Lung microvascular endothelial cell (primary cell): ENCODE measurements at regions not wholly inside any gene's neighbourhood (a gene's known extent, or its start where the extent isn't known, plus 50 kb on each side); places are given as distances from the start of the nearest gene placed in this dataset.
"Not testable (repeated sequence)": the region's sequence is repeated elsewhere in the genome, so short reads cannot be mapped to it uniquely, and the experiment has no call there.

Experiments
- DNase-seq, 2 donors: peaks; one replicate each; pipeline versions ENCODE4 v3.0.0 to v3.0.0-alpha.2; 2010; ENCODE audit warnings: low read depth in 2 of 2

GRCh38 chr9:83191154-83191553, 128.2 kb upstream of the RASEF start:
- DNase-seq: no peak

- not testable (repeated sequence) for DNase-seq
These were observed 126.1 kb upstream of the RASEF start for GRCh38 chr9:83189026-83189425.

- DNase-seq: no peak
These were observed 125.3 kb upstream of the RASEF start for GRCh38 chr9:83188277-83188676.

GRCh38 chr9:83186155-83186737, 123.3 kb upstream of the RASEF start:
- no peak for DNase-seq

GRCh38 chr9:83185488-83186154, 122.7 kb upstream of the RASEF start:
- DNase-seq: no peak

GRCh38 chr9:83183621-83184020, 120.7 kb upstream of the RASEF start:
- no peak for DNase-seq

- no peak for DNase-seq
These were observed 119.1 kb upstream of the RASEF start for GRCh38 chr9:83182071-83182470.

GRCh38 chr9:83178717-83179116, 115.8 kb upstream of the RASEF start:
- no peak for DNase-seq

GRCh38 chr9:83177747-83178146, 114.8 kb upstream of the RASEF start:
- DNase-seq: no peak

- no peak for DNase-seq
These were observed 104.2 kb upstream of the RASEF start for GRCh38 chr9:83167126-83167525.

- DNase-seq: no peak
These were observed 103.4 kb upstream of the RASEF start for GRCh38 chr9:83166372-83166771.

- DNase-seq: no peak
These were observed 92.8 kb upstream of the RASEF start for GRCh38 chr9:83155733-83156132.

- DNase-seq: no peak
These were observed 91.9 kb upstream of the RASEF start for GRCh38 chr9:83154821-83155220.

GRCh38 chr9:83154087-83154736, 91.3 kb upstream of the RASEF start:
- peak in 1 of 2 donors; percentile 1 for DNase-seq

- no peak for DNase-seq
These were observed 90.1 kb upstream of the RASEF start for GRCh38 chr9:83153030-83153429.

GRCh38 chr9:83151627-83152137, 88.7 kb upstream of the RASEF start:
- no peak for DNase-seq

- no peak for DNase-seq
These were observed 84.6 kb upstream of the RASEF start for GRCh38 chr9:83147315-83148149.

GRCh38 chr9:83146325-83146724, 83.4 kb upstream of the RASEF start:
- DNase-seq: no peak

- no peak for DNase-seq
These were observed 81.5 kb upstream of the RASEF start for GRCh38 chr9:83144492-83144891.

- no peak for DNase-seq
These were observed 79.4 kb upstream of the RASEF start for GRCh38 chr9:83142389-83142788.

- DNase-seq: no peak
These were observed 78.9 kb upstream of the RASEF start for GRCh38 chr9:83141887-83142286.

GRCh38 chr9:83140061-83140460, 77.1 kb upstream of the RASEF start:
- no peak for DNase-seq
